ENCODE measurements at regions not wholly inside any gene's neighbourhood (a gene's known extent, or its start where the extent isn't known, plus 50 kb on each side); places are given as distances from the start of the nearest gene placed in this dataset.
"Not testable (repeated sequence)": the region's sequence is repeated elsewhere in the genome, so short reads cannot be mapped to it uniquely, and the experiment has no call there.

- H3K4me1 Mint-ChIP-seq = no peaks in the 10 kb centered on the region
- DNase-seq (no peak), ATAC-seq (no peak)
- no peaks in the 10 kb centered on the region for H3K36me3 Mint-ChIP-seq
- no peaks in the 10 kb centered on the region for H3K27me3 Mint-ChIP-seq
- no peaks in the 10 kb centered on the region for H3K9me3 Mint-ChIP-seq (ENCODE audit: low read depth)
- H3K27ac Mint-ChIP-seq = no peak overlapping the region
- H3K4me3 Mint-ChIP-seq = no peak overlapping the region
- CTCF ChIA-PET = no interaction called here
These were observed 481.4 kb downstream of the TYW1 start for GRCh38 chr7:67478066-67478465.

- CTCF ChIA-PET = interaction anchor here (0.7 to 0.8 kb wide), 3 partner anchors 141 to 1668 kb away, joined by 3 to 4 read pairs (median 4); no protein-coding TSS in a partner anchor
- ATAC-seq = no peak
- Mint-ChIP-seq H3K27me3 (no peaks in the 10 kb centered on the region), H3K36me3 (no peaks in the 10 kb centered on the region), H3K4me1 (no peaks in the 10 kb centered on the region), H3K4me3 (no peak overlapping the region), H3K9me3 (ENCODE audit: low read depth) (no peaks in the 10 kb centered on the region), H3K27ac (no peak overlapping the region)
- DNase-seq = peak; percentile 41
These were observed 487.7 kb downstream of the TYW1 start for GRCh38 chr7:67484244-67484751.

GRCh38 chr7:67486401-67486800 is 489.8 kb downstream of the TYW1 start:
- no peak overlapping the region for H3K27ac Mint-ChIP-seq
- DNase-seq (no peak), ATAC-seq (no peak)
- H3K4me1 Mint-ChIP-seq = no peaks in the 10 kb centered on the region
- H3K36me3 Mint-ChIP-seq = no peaks in the 10 kb centered on the region
- no peaks in the 10 kb centered on the region for H3K27me3 Mint-ChIP-seq
- H3K9me3 Mint-ChIP-seq (ENCODE audit: low read depth) = no peaks in the 10 kb centered on the region
- CTCF ChIA-PET = no interaction called here
- no peak overlapping the region for H3K4me3 Mint-ChIP-seq

- no peak overlapping the region for H3K4me3 Mint-ChIP-seq
- H3K27me3 Mint-ChIP-seq = no peaks in the 10 kb centered on the region
- no peaks in the 10 kb centered on the region for H3K4me1 Mint-ChIP-seq
- H3K27ac Mint-ChIP-seq = no peak overlapping the region
- DNase-seq = no peak
- CTCF ChIA-PET = no interaction called here
- H3K36me3 Mint-ChIP-seq = no peaks in the 10 kb centered on the region
- no peak for ATAC-seq
- H3K9me3 Mint-ChIP-seq (ENCODE audit: low read depth) = no peaks in the 10 kb centered on the region
These were observed 490.7 kb downstream of the TYW1 start for GRCh38 chr7:67487316-67487715.

- Mint-ChIP-seq H3K36me3 (no peaks in the 10 kb centered on the region), H3K4me3 (no peak overlapping the region), H3K9me3 (ENCODE audit: low read depth) (peaks cover 4% of the 10 kb centered on the region), H3K4me1 (no peaks in the 10 kb centered on the region), H3K27me3 (no peaks in the 10 kb centered on the region), H3K27ac (no peak overlapping the region)
- CTCF ChIA-PET = no interaction called here
- no peak for ATAC-seq
- DNase-seq = no peak
These were observed 493.2 kb downstream of the TYW1 start for GRCh38 chr7:67489881-67490280.

GRCh38 chr7:67493366-67493765 is 496.7 kb downstream of the TYW1 start:
- no peaks in the 10 kb centered on the region for H3K4me1 Mint-ChIP-seq
- DNase-seq (no peak), ATAC-seq (no peak)
- no peak overlapping the region for H3K4me3 Mint-ChIP-seq
- no peaks in the 10 kb centered on the region for H3K27me3 Mint-ChIP-seq
- H3K36me3 Mint-ChIP-seq = no peaks in the 10 kb centered on the region
- H3K9me3 Mint-ChIP-seq (ENCODE audit: low read depth) = peaks cover 12% of the 10 kb centered on the region
- CTCF ChIA-PET = no interaction called here
- H3K27ac Mint-ChIP-seq = no peak overlapping the region

GRCh38 chr7:67496589-67496988 is 500.0 kb downstream of the TYW1 start:
- CTCF ChIA-PET = no interaction called here

GRCh38 chr7:67497914-67498313 is 501.3 kb downstream of the TYW1 start:
- H3K36me3 Mint-ChIP-seq, CTCF ChIA-PET, H3K27ac Mint-ChIP-seq, H3K4me1 Mint-ChIP-seq, H3K4me3 Mint-ChIP-seq, H3K27me3 Mint-ChIP-seq, DNase-seq, ATAC-seq: not testable (repeated sequence)
- peaks cover 16% of the 10 kb centered on the region for H3K9me3 Mint-ChIP-seq (ENCODE audit: low read depth)

More at GRCh38 chr7:67496589-67496988, 500.0 kb downstream of the TYW1 start:
- no peak overlapping the region for H3K27ac Mint-ChIP-seq
- H3K27me3 Mint-ChIP-seq = no peaks in the 10 kb centered on the region
- no peaks in the 10 kb centered on the region for H3K36me3 Mint-ChIP-seq
- no peaks in the 10 kb centered on the region for H3K4me1 Mint-ChIP-seq
- ATAC-seq (no peak), DNase-seq (no peak)
- H3K4me3 Mint-ChIP-seq = no peak overlapping the region
- peaks cover 16% of the 10 kb centered on the region for H3K9me3 Mint-ChIP-seq (ENCODE audit: low read depth)

- no peak for ATAC-seq
- CTCF ChIA-PET = no interaction called here
These were observed 506.3 kb downstream of the TYW1 start for GRCh38 chr7:67502929-67503328.

GRCh38 chr7:67505449-67505848 is 508.8 kb downstream of the TYW1 start:
- DNase-seq (no peak), ATAC-seq (no peak)
- no peak overlapping the region for H3K27ac Mint-ChIP-seq
- H3K4me1 Mint-ChIP-seq = no peaks in the 10 kb centered on the region
- CTCF ChIA-PET = no interaction called here
- H3K9me3 Mint-ChIP-seq (ENCODE audit: low read depth) = peaks cover 3% of the 10 kb centered on the region
- H3K36me3 Mint-ChIP-seq = no peaks in the 10 kb centered on the region
- no peaks in the 10 kb centered on the region for H3K27me3 Mint-ChIP-seq
- no peak overlapping the region for H3K4me3 Mint-ChIP-seq

More at GRCh38 chr7:67502929-67503328, 506.3 kb downstream of the TYW1 start:
- H3K27me3 Mint-ChIP-seq = no peaks in the 10 kb centered on the region
- H3K4me1 Mint-ChIP-seq = no peaks in the 10 kb centered on the region
- no peak for DNase-seq
- H3K9me3 Mint-ChIP-seq (ENCODE audit: low read depth) = peaks cover 9% of the 10 kb centered on the region
- H3K36me3 Mint-ChIP-seq = no peaks in the 10 kb centered on the region
- H3K27ac Mint-ChIP-seq = no peak overlapping the region
- H3K4me3 Mint-ChIP-seq = no peak overlapping the region

- Mint-ChIP-seq H3K9me3 (ENCODE audit: low read depth) (no peaks in the 10 kb centered on the region), H3K27ac (no peak overlapping the region), H3K36me3 (no peaks in the 10 kb centered on the region), H3K4me1 (no peaks in the 10 kb centered on the region), H3K27me3 (no peaks in the 10 kb centered on the region), H3K4me3 (no peak overlapping the region)
- CTCF ChIA-PET = interaction anchor here (0.6 kb wide), 1 partner anchor 113 kb away, joined by 3 read pairs; no protein-coding TSS in a partner anchor
- ATAC-seq = no peak
- no peak for DNase-seq
These were observed 515.8 kb downstream of the TYW1 start for GRCh38 chr7:67512481-67512880.

- H3K4me1 Mint-ChIP-seq = no peaks in the 10 kb centered on the region
- no peak overlapping the region for H3K27ac Mint-ChIP-seq
- CTCF ChIA-PET = no interaction called here
- H3K9me3 Mint-ChIP-seq (ENCODE audit: low read depth) = peaks cover 3% of the 10 kb centered on the region
- H3K4me3 Mint-ChIP-seq = no peak overlapping the region
- ATAC-seq (no peak), DNase-seq (no peak)
- H3K36me3 Mint-ChIP-seq = no peaks in the 10 kb centered on the region
- no peaks in the 10 kb centered on the region for H3K27me3 Mint-ChIP-seq
These were observed 521.9 kb downstream of the TYW1 start for GRCh38 chr7:67518580-67518979.

- Mint-ChIP-seq H3K27ac (no peak overlapping the region), H3K27me3 (no peaks in the 10 kb centered on the region), H3K4me1 (no peaks in the 10 kb centered on the region), H3K9me3 (ENCODE audit: low read depth) (peaks cover 3% of the 10 kb centered on the region), H3K4me3 (no peak overlapping the region), H3K36me3 (no peaks in the 10 kb centered on the region)
- CTCF ChIA-PET = no interaction called here
- ATAC-seq (no peak), DNase-seq (no peak)
These were observed 522.5 kb downstream of the TYW1 start for GRCh38 chr7:67519171-67519570.

GRCh38 chr7:67522504-67522903 is 525.9 kb downstream of the TYW1 start:
- H3K4me3 Mint-ChIP-seq = no peak overlapping the region
- H3K36me3 Mint-ChIP-seq = no peaks in the 10 kb centered on the region
- H3K4me1 Mint-ChIP-seq = no peaks in the 10 kb centered on the region
- H3K9me3 Mint-ChIP-seq (ENCODE audit: low read depth) = peaks cover 4% of the 10 kb centered on the region
- H3K27ac Mint-ChIP-seq = no peak overlapping the region
- ATAC-seq = no peak
- DNase-seq = no peak
- CTCF ChIA-PET = no interaction called here
- H3K27me3 Mint-ChIP-seq = no peaks in the 10 kb centered on the region

- Mint-ChIP-seq H3K27me3 (no peaks in the 10 kb centered on the region), H3K4me1 (no peaks in the 10 kb centered on the region), H3K36me3 (no peaks in the 10 kb centered on the region), H3K27ac (no peak overlapping the region), H3K4me3 (no peak overlapping the region), H3K9me3 (ENCODE audit: low read depth) (peaks cover 6% of the 10 kb centered on the region)
- DNase-seq = no peak
- CTCF ChIA-PET = no interaction called here
- no peak for ATAC-seq
These were observed 527.1 kb downstream of the TYW1 start for GRCh38 chr7:67523713-67524112.
